Hematopoietic multipotent progenitor cell treated with erythropoietin and hydrocortisone succinate and interleukin-3 and kit ligand, for 4 days (in vitro differentiated cells): ENCODE measurements at regions not wholly inside any gene's neighbourhood (a gene's known extent, or its start where the extent isn't known, plus 50 kb on each side); places are given as distances from the start of the nearest gene placed in this dataset.

Experiments
- DNase-seq: peaks from one replicate; pipeline ENCODE4 v3.0.0-alpha.2; 2015

GRCh38 chr6:43879722-43880121 lies 109.7 kb downstream of the VEGFA start:
- no peak for DNase-seq

GRCh38 chr6:43878823-43879495 lies 108.9 kb downstream of the VEGFA start:
- DNase-seq: no peak

GRCh38 chr6:43878127-43878634 lies 108.2 kb downstream of the VEGFA start:
- DNase-seq: no peak

- DNase-seq: no peak
Measured at GRCh38 chr6:43877463-43878126, 107.6 kb downstream of the VEGFA start.

GRCh38 chr6:43877036-43877435 lies 107.0 kb downstream of the VEGFA start:
- DNase-seq: no peak

- no peak for DNase-seq
Measured at GRCh38 chr6:43876602-43877001, 106.6 kb downstream of the VEGFA start.

GRCh38 chr6:43875849-43876572 lies 106.0 kb downstream of the VEGFA start:
- no peak for DNase-seq

- DNase-seq: no peak
Measured at GRCh38 chr6:43874814-43875590, 105.0 kb downstream of the VEGFA start.

- DNase-seq: no peak
Measured at GRCh38 chr6:43873806-43874714, 104.0 kb downstream of the VEGFA start.

GRCh38 chr6:43871933-43872332 lies 101.9 kb downstream of the VEGFA start:
- no peak for DNase-seq

- DNase-seq: no peak
Measured at GRCh38 chr6:43871284-43871683, 101.3 kb downstream of the VEGFA start.

- DNase-seq: no peak
Measured at GRCh38 chr6:43870660-43871061, 100.7 kb downstream of the VEGFA start.

GRCh38 chr6:43869792-43870659 lies 100.0 kb downstream of the VEGFA start:
- no peak for DNase-seq

GRCh38 chr6:43869079-43869710 lies 99.2 kb downstream of the VEGFA start:
- DNase-seq: no peak

GRCh38 chr6:43868467-43868866 lies 98.5 kb downstream of the VEGFA start:
- DNase-seq: no peak

GRCh38 chr6:43867996-43868395 lies 98.0 kb downstream of the VEGFA start:
- DNase-seq: no peak

GRCh38 chr6:43867246-43867645 lies 97.2 kb downstream of the VEGFA start:
- no peak for DNase-seq

- DNase-seq: no peak
Measured at GRCh38 chr6:43865932-43866645, 96.1 kb downstream of the VEGFA start.

GRCh38 chr6:43865086-43865485 lies 95.1 kb downstream of the VEGFA start:
- DNase-seq: no peak

GRCh38 chr6:43862925-43863324 lies 92.9 kb downstream of the VEGFA start:
- DNase-seq: no peak
